ENCODE measurements at regions not wholly inside any gene's neighbourhood (a gene's known extent, or its start where the extent isn't known, plus 50 kb on each side); places are given as distances from the start of the nearest gene placed in this dataset.

- DNase-seq, result no peak
- Histone ChIP-seq H3K27me3 (ENCODE audit: low read length) (no peaks in the 10 kb centered on the region), H3K79me2 (ENCODE audit: low read length) (no peaks in the 10 kb centered on the region), H3K4me2 (ENCODE audit: low read depth, low read length, poor library complexity, severe bottlenecking) (no peak overlapping the region), H3K9me2 (replicated peaks; ENCODE audit: insufficient read depth, low read length) (no peaks in the 10 kb centered on the region), H3K9ac (ENCODE audit: low read length) (no peak overlapping the region), H3K4me3 (ENCODE audit: low read length) (no peak overlapping the region), H3K4me1 (ENCODE audit: low read length) (no peaks in the 10 kb centered on the region), H3K9me3 (ENCODE audit: low read length) (peaks cover 10% of the 10 kb centered on the region), H2AFZ (ENCODE audit: low read length) (no peak overlapping the region), H4K20me1 (ENCODE audit: insufficient read depth, low read depth, low read length) (no peaks in the 10 kb centered on the region), H3K36me3 (ENCODE audit: insufficient read depth, low read length) (no peaks in the 10 kb centered on the region), H3K27ac (ENCODE audit: low read length) (no peak overlapping the region)
These were observed 653.7 kb downstream of the ADGRL2 start for GRCh38 chr1:82454431-82454830.

- Histone ChIP-seq H3K9ac (ENCODE audit: low read length) (no peak overlapping the region), H3K27me3 (ENCODE audit: low read length) (no peaks in the 10 kb centered on the region), H2AFZ (ENCODE audit: low read length) (no peak overlapping the region), H3K4me1 (ENCODE audit: low read length) (no peaks in the 10 kb centered on the region), H3K27ac (ENCODE audit: low read length) (no peak overlapping the region), H3K4me2 (ENCODE audit: low read depth, low read length, poor library complexity, severe bottlenecking) (no peak overlapping the region), H3K4me3 (ENCODE audit: low read length) (no peak overlapping the region), H3K9me2 (replicated peaks; ENCODE audit: insufficient read depth, low read length) (no peaks in the 10 kb centered on the region), H4K20me1 (ENCODE audit: insufficient read depth, low read depth, low read length) (no peaks in the 10 kb centered on the region), H3K9me3 (ENCODE audit: low read length) (peaks cover 10% of the 10 kb centered on the region), H3K79me2 (ENCODE audit: low read length) (no peaks in the 10 kb centered on the region), H3K36me3 (ENCODE audit: insufficient read depth, low read length) (no peaks in the 10 kb centered on the region)
- no peak for DNase-seq
These were observed 652.9 kb downstream of the ADGRL2 start for GRCh38 chr1:82453511-82454185.

DNA sequence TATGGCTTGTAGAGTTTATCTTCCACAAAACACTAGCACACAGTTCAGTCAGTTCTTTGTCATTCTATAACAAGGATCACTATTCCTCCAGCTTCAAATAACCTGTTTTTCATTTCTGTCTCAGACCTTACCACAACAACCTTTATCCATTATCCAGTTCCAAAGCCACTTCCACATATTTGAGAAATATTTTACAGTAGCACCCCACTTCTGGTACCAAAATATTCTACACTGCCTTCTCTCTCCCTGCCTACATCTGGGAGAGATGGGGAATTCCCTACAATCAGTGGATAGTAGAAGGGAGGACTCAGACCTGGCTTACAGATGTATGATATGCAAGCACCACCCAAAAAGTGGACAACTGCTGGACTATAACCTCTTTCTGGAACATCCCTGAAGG is 651.4 kb downstream of the ADGRL2 start:
- H3K79me2 ChIP-seq (ENCODE audit: low read length), result no peaks in the 10 kb centered on the region
- DNase-seq, result no peak
- H3K27me3 ChIP-seq (ENCODE audit: low read length), result no peaks in the 10 kb centered on the region
- no peaks in the 10 kb centered on the region for H3K36me3 ChIP-seq (ENCODE audit: insufficient read depth, low read length)
- no peak overlapping the region for H3K4me2 ChIP-seq (ENCODE audit: low read depth, low read length, poor library complexity, severe bottlenecking)
- no peaks in the 10 kb centered on the region for H3K9me2 ChIP-seq (replicated peaks; ENCODE audit: insufficient read depth, low read length)
- H3K9ac ChIP-seq (ENCODE audit: low read length), result no peak overlapping the region
- H3K9me3 ChIP-seq (ENCODE audit: low read length), result peaks cover 10% of the 10 kb centered on the region
- no peaks in the 10 kb centered on the region for H3K4me1 ChIP-seq (ENCODE audit: low read length)
- H2AFZ ChIP-seq (ENCODE audit: low read length), result no peak overlapping the region
- H3K4me3 ChIP-seq (ENCODE audit: low read length), result no peak overlapping the region
- no peaks in the 10 kb centered on the region for H4K20me1 ChIP-seq (ENCODE audit: insufficient read depth, low read depth, low read length)
- H3K27ac ChIP-seq (ENCODE audit: low read length), result no peak overlapping the region

GRCh38 chr1:82451191-82451590 is 650.5 kb downstream of the ADGRL2 start:
- Histone ChIP-seq H3K36me3 (ENCODE audit: insufficient read depth, low read length) (no peaks in the 10 kb centered on the region), H3K27ac (ENCODE audit: low read length) (no peak overlapping the region), H3K4me2 (ENCODE audit: low read depth, low read length, poor library complexity, severe bottlenecking) (no peak overlapping the region), H3K27me3 (ENCODE audit: low read length) (no peaks in the 10 kb centered on the region), H3K79me2 (ENCODE audit: low read length) (no peaks in the 10 kb centered on the region), H3K9ac (ENCODE audit: low read length) (no peak overlapping the region), H2AFZ (ENCODE audit: low read length) (no peak overlapping the region), H3K9me3 (ENCODE audit: low read length) (peaks cover 14% of the 10 kb centered on the region), H3K9me2 (replicated peaks; ENCODE audit: insufficient read depth, low read length) (no peaks in the 10 kb centered on the region), H3K4me3 (ENCODE audit: low read length) (no peak overlapping the region), H3K4me1 (ENCODE audit: low read length) (no peaks in the 10 kb centered on the region), H4K20me1 (ENCODE audit: insufficient read depth, low read depth, low read length) (no peaks in the 10 kb centered on the region)
- no peak for DNase-seq

DNA sequence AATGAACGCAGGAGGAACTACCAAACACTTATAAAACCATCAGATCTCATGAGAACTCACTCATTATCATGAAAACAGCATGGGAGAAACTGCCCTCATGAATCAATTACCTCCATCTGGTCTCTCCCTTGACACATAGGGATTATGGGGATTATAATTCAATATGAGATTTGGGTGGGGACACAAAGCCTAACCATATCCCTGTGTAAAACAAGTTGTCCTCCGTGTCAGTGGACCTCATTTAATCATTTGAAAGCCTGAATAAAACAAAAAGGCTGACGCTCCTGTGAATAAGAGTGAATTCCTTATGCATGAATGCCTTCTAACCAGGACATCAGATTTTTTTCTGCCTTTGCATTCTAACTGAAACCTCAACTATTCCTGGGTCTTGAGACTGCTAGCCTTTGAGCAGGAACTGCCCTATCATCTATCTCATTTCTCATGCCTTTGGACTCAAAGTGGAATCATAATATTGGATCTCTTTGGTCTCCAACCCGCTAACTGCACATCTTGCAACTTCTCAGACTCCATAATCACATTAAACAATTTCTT is 648.8 kb downstream of the ADGRL2 start:
- DNase-seq, result no peak
- Histone ChIP-seq H3K4me3 (ENCODE audit: low read length) (no peak overlapping the region), H3K4me2 (ENCODE audit: low read depth, low read length, poor library complexity, severe bottlenecking) (no peak overlapping the region), H4K20me1 (ENCODE audit: insufficient read depth, low read depth, low read length) (no peaks in the 10 kb centered on the region), H3K27ac (ENCODE audit: low read length) (no peak overlapping the region), H2AFZ (ENCODE audit: low read length) (no peak overlapping the region), H3K79me2 (ENCODE audit: low read length) (no peaks in the 10 kb centered on the region), H3K9me3 (ENCODE audit: low read length) (peaks cover 19% of the 10 kb centered on the region), H3K36me3 (ENCODE audit: insufficient read depth, low read length) (no peaks in the 10 kb centered on the region), H3K9ac (ENCODE audit: low read length) (no peak overlapping the region), H3K4me1 (ENCODE audit: low read length) (no peaks in the 10 kb centered on the region), H3K9me2 (replicated peaks; ENCODE audit: insufficient read depth, low read length) (no peaks in the 10 kb centered on the region), H3K27me3 (ENCODE audit: low read length) (no peaks in the 10 kb centered on the region)

- DNase-seq, result no peak
These were observed 646.2 kb downstream of the ADGRL2 start for GRCh38 chr1:82446955-82447354.

GRCh38 chr1:82446236-82446635 is 645.5 kb downstream of the ADGRL2 start:
- no peak overlapping the region for H3K27ac ChIP-seq (ENCODE audit: low read length)
- H3K4me1 ChIP-seq (ENCODE audit: low read length), result no peaks in the 10 kb centered on the region
- no peak overlapping the region for H3K4me3 ChIP-seq (ENCODE audit: low read length)
- no peaks in the 10 kb centered on the region for H3K27me3 ChIP-seq (ENCODE audit: low read length)
- no peaks in the 10 kb centered on the region for H3K79me2 ChIP-seq (ENCODE audit: low read length)
- H4K20me1 ChIP-seq (ENCODE audit: insufficient read depth, low read depth, low read length), result no peaks in the 10 kb centered on the region
- H3K4me2 ChIP-seq (ENCODE audit: low read depth, low read length, poor library complexity, severe bottlenecking), result no peak overlapping the region
- peaks cover 15% of the 10 kb centered on the region; the same call in 1 of the 2 replicates for H3K9me3 ChIP-seq (ENCODE audit: low read length)
- no peaks in the 10 kb centered on the region for H3K36me3 ChIP-seq (ENCODE audit: insufficient read depth, low read length)
- H3K9ac ChIP-seq (ENCODE audit: low read length), result no peak overlapping the region
- H3K9me2 ChIP-seq (replicated peaks; ENCODE audit: insufficient read depth, low read length), result no peaks in the 10 kb centered on the region
- no peak for DNase-seq
- no peak overlapping the region for H2AFZ ChIP-seq (ENCODE audit: low read length)

More at GRCh38 chr1:82446955-82447354, 646.2 kb downstream of the ADGRL2 start:
- Histone ChIP-seq H3K36me3 (ENCODE audit: insufficient read depth, low read length) (no peaks in the 10 kb centered on the region), H2AFZ (ENCODE audit: low read length) (no peak overlapping the region), H3K4me1 (ENCODE audit: low read length) (no peaks in the 10 kb centered on the region), H3K4me3 (ENCODE audit: low read length) (no peak overlapping the region), H3K9me3 (ENCODE audit: low read length) (peaks cover 16% of the 10 kb centered on the region), H3K9me2 (replicated peaks; ENCODE audit: insufficient read depth, low read length) (no peaks in the 10 kb centered on the region), H3K27ac (ENCODE audit: low read length) (no peak overlapping the region), H3K4me2 (ENCODE audit: low read depth, low read length, poor library complexity, severe bottlenecking) (no peak overlapping the region), H3K9ac (ENCODE audit: low read length) (no peak overlapping the region), H3K27me3 (ENCODE audit: low read length) (no peaks in the 10 kb centered on the region), H4K20me1 (ENCODE audit: insufficient read depth, low read depth, low read length) (no peaks in the 10 kb centered on the region), H3K79me2 (ENCODE audit: low read length) (no peaks in the 10 kb centered on the region)

GRCh38 chr1:82445827-82446226 is 645.1 kb downstream of the ADGRL2 start:
- no peak overlapping the region for H3K4me2 ChIP-seq (ENCODE audit: low read depth, low read length, poor library complexity, severe bottlenecking)
- peaks cover 12% of the 10 kb centered on the region; the same call in 1 of the 2 replicates for H3K9me3 ChIP-seq (ENCODE audit: low read length)
- no peaks in the 10 kb centered on the region for H3K9me2 ChIP-seq (replicated peaks; ENCODE audit: insufficient read depth, low read length)
- no peaks in the 10 kb centered on the region for H4K20me1 ChIP-seq (ENCODE audit: insufficient read depth, low read depth, low read length)
- H2AFZ ChIP-seq (ENCODE audit: low read length), result no peak overlapping the region
- no peaks in the 10 kb centered on the region for H3K4me1 ChIP-seq (ENCODE audit: low read length)
- H3K27me3 ChIP-seq (ENCODE audit: low read length), result no peaks in the 10 kb centered on the region
- no peak overlapping the region for H3K9ac ChIP-seq (ENCODE audit: low read length)
- no peaks in the 10 kb centered on the region for H3K79me2 ChIP-seq (ENCODE audit: low read length)
- no peak for DNase-seq
- H3K27ac ChIP-seq (ENCODE audit: low read length), result no peak overlapping the region
- no peak overlapping the region for H3K4me3 ChIP-seq (ENCODE audit: low read length)
- no peaks in the 10 kb centered on the region for H3K36me3 ChIP-seq (ENCODE audit: insufficient read depth, low read length)
